ENCODE measurements at regions not wholly inside any gene's neighbourhood (a gene's known extent, or its start where the extent isn't known, plus 50 kb on each side); places are given as distances from the start of the nearest gene placed in this dataset.
"Not testable (repeated sequence)": the region's sequence is repeated elsewhere in the genome, so short reads cannot be mapped to it uniquely, and the experiment has no call there.

DNA sequence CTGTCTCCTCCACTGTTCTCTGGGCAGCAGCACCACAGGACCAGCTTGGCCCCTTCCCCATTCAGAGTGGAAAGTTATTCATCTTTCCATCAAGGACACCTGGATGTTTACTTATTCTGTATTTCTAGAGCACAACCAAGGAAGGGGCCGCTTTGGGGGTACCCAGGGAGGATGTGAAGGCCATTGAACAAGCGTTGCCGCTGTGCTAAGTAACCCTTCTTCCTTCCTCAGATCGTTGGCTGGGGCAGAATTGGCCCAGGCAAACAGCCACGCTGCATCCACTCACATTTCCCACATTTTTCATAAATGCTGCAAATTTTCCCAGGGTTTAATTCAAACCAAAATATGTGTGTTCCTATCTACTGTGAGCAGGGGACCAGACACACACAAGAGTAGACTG, 76.2 kb upstream of the NPAS2 start:
- DNase-seq (no peak), ATAC-seq (no peak)
- Mint-ChIP-seq H3K4me1 (peaks cover 5% of the 10 kb centered on the region), H3K4me3 (no peak overlapping the region), H3K36me3 (ENCODE audit: low read depth) (peaks cover 2% of the 10 kb centered on the region), H3K27me3 (peaks cover 23% of the 10 kb centered on the region), H3K27ac (no peak overlapping the region)
- no peaks in the 10 kb centered on the region for H3K9me3 ChIP-seq (ENCODE audit: control insufficient read depth, low read length, poor library complexity, severe bottlenecking)

DNA sequence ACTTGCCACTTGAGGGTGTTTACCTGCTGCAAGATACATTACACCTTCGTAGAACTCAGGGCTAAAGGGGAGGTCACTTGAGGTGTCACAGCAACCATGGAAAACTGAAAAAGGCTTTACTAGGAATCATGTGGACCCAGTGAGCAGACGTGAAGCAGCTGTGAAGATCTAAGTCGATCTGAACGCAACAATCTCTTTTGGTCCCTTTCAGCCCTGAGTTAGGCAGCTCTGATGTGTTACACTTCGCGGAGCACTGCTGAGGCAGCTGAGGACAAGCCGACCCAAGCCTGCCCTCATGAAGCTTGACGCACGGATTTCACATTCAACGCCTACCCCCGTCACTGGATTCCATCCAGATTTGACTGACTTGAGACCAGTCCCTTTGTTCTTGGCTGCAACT, 75.8 kb upstream of the NPAS2 start:
- no peak overlapping the region for H3K4me3 Mint-ChIP-seq
- peaks cover 5% of the 10 kb centered on the region for H3K4me1 Mint-ChIP-seq
- DNase-seq (no peak), ATAC-seq (no peak)
- peaks cover 2% of the 10 kb centered on the region for H3K36me3 Mint-ChIP-seq (ENCODE audit: low read depth)
- no peak overlapping the region for H3K27ac Mint-ChIP-seq
- H3K9me3 ChIP-seq (ENCODE audit: control insufficient read depth, low read length, poor library complexity, severe bottlenecking) = no peaks in the 10 kb centered on the region
- H3K27me3 Mint-ChIP-seq = peaks cover 19% of the 10 kb centered on the region

DNA sequence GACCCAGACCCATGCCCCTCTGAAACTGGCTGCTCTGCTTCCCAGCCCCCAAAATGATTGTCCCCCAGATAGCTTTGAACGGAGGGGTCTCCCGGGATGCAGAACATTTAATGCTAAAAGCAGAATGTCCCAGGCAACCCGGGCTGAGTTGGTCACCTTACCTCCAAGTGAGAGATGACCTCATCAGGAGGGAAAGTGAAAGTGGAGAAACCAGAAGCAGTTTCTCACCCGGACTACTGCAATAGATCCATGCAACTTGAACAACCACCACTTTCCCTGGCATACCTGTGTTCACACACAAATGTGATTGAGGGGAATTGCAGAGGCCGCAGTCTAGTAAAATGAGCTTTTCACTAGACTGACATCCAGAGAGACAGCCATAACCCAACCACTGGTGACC, 75.3 kb upstream of the NPAS2 start:
- peaks cover 19% of the 10 kb centered on the region for H3K27me3 Mint-ChIP-seq
- H3K27ac Mint-ChIP-seq = no peak overlapping the region
- H3K4me1 Mint-ChIP-seq = peaks cover 5% of the 10 kb centered on the region

DNA sequence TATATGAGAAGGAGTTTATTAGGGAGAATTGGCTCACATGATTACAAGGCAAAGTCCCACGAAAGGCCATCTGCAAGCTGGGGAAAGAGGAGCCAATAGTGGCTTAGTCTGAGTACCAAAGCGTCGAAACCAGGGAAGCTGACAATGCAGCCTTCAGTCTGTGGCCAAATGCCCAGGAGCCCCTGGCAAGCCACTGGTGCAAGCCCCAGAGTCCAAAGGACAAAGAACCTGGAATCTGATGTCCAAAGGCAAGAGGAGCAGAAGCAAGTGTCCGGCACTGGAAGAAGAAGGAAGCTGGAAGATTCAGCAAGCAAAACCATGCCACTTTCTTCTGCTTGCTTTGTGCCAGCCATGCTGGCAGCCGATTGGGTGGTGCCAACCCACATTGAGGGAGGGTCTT, 74.3 kb upstream of the NPAS2 start:
- no peaks in the 10 kb centered on the region for H3K9me3 ChIP-seq (ENCODE audit: control insufficient read depth, low read length, poor library complexity, severe bottlenecking)
- peaks cover 5% of the 10 kb centered on the region for H3K4me1 Mint-ChIP-seq
- no peak for DNase-seq
- peaks cover 14% of the 10 kb centered on the region for H3K27me3 Mint-ChIP-seq
- ATAC-seq = no peak
- no peak overlapping the region for H3K27ac Mint-ChIP-seq
- H3K4me3 Mint-ChIP-seq = no peak overlapping the region
- H3K36me3 Mint-ChIP-seq (ENCODE audit: low read depth) = peaks cover 2% of the 10 kb centered on the region

More for the DNA sequence above, 75.3 kb upstream of the NPAS2 start:
- no peaks in the 10 kb centered on the region for H3K9me3 ChIP-seq (ENCODE audit: control insufficient read depth, low read length, poor library complexity, severe bottlenecking)
- no peak for DNase-seq
- no peak overlapping the region for H3K4me3 Mint-ChIP-seq
- no peak for ATAC-seq
- peaks cover 2% of the 10 kb centered on the region for H3K36me3 Mint-ChIP-seq (ENCODE audit: low read depth)

DNA sequence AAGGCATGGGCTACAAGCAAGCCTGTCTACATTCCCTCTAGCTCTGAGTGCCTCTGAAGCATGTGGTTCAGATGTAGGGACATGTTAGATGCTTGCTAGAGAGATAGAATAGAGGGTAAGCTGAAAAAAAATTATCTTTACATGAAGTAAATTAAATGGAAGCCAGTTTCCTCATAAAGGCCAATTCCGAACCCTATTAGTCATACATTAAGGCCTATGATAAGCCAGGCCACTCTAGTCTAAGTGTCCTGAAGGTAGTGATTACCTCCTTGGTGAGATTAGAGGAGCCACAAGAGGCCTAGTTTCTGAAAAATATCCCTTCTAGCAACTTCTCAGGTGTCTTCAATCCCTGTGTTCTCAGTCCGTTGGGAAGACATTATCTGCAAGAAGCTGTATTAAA, 72.4 kb upstream of the NPAS2 start:
- H3K9me3 ChIP-seq (ENCODE audit: control insufficient read depth, low read length, poor library complexity, severe bottlenecking) = no peaks in the 10 kb centered on the region
- DNase-seq (no peak), ATAC-seq (no peak)
- Mint-ChIP-seq H3K27me3 (peaks cover 23% of the 10 kb centered on the region), H3K4me3 (no peak overlapping the region), H3K36me3 (ENCODE audit: low read depth) (peaks cover 2% of the 10 kb centered on the region), H3K4me1 (peaks cover 8% of the 10 kb centered on the region), H3K27ac (no peak overlapping the region)

DNA sequence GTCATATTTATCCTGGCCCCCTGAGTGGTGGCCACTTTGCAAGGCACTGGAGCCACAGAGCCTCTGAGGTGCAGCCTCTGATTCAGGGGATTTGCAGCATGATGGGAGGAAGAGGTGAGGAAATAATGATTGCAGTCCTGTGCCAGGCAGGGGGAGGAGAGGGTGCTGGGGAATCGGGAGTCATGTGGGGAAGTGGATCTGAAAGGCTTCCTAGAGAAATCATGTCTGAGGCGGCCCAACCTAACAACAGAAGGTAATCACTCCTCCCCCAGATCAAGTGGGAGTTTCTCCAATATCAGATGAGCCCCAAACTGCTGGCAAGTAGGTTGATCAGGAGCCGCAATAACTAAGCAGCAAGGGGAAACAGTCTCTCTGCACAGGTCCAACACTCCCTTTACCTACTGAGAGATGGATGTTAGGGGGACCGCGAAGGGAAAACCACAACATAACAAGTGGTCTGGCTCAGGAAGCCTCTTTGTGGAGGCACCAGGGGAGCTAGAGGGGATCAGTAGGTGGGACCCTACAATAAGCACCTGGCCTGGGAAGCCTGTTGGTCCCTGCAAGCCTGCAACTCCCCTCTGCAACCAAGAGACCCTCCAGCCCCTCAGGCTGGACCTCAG, 71.8 kb upstream of the NPAS2 start:
- Mint-ChIP-seq H3K27me3 (peaks cover 29% of the 10 kb centered on the region), H3K36me3 (ENCODE audit: low read depth) (peaks cover 2% of the 10 kb centered on the region), H3K4me1 (peaks cover 8% of the 10 kb centered on the region), H3K4me3 (no peak overlapping the region), H3K27ac (no peak overlapping the region)
- ATAC-seq (no peak), DNase-seq (no peak)
- no peaks in the 10 kb centered on the region for H3K9me3 ChIP-seq (ENCODE audit: control insufficient read depth, low read length, poor library complexity, severe bottlenecking)

DNA sequence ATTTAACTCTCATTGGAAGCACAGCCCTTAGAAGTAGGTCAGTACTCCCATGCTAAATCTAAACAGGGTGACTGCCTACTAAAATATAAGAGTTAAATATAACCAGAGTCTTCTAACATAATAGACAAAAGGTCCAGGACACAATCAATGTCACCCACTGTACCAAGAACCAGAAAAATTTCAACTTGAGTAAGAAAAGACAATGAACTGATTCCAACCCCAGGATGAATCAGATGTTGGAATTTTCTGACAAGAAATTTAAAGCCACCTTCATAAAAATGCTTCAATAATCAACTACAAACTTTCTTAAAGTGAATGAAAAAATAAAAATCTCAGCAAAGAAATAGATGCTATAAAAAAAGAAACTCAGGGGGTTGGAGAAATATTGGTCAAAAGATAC, 71.3 kb upstream of the NPAS2 start:
- Mint-ChIP-seq H3K4me1 (peaks cover 8% of the 10 kb centered on the region), H3K36me3 (ENCODE audit: low read depth) (peaks cover 2% of the 10 kb centered on the region), H3K4me3 (no peak overlapping the region), H3K27ac (no peak overlapping the region), H3K27me3 (peaks cover 31% of the 10 kb centered on the region)
- no peaks in the 10 kb centered on the region for H3K9me3 ChIP-seq (ENCODE audit: control insufficient read depth, low read length, poor library complexity, severe bottlenecking)
- DNase-seq (no peak), ATAC-seq (no peak)

DNA sequence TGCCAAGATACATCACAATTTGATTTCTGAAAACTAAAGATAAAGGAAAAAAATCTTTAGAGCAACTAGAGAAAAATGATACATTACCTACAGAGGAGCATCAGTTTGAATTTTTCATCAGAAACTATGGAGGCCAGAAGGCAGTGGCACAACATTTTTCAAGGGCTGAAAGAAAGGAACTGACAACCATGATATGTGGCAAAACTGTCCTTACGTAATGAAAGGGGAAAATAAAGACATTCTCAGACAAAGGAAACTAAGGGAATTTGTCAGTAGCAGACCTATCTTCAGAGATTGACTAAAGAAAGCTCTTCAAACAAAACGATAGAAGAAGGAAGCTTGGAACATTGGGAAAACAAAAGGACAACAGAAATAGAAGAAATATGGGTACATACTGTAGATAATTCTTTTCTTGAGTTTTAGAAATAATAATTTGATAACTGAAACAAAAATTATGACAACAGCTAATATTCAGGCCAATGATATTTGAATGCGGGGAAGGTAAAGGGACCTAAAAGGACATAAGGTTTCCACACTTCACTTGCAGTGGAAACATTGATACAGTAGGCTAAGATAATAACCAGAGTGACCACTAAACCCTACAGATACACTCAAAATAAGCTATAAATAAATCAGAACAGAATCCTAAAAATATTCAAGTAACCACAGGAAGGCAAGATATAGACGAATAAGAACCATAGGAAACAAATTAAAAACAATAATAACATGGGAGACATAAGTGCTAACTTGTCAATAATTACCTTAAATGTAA, 70.0 kb upstream of the NPAS2 start:
- no peak overlapping the region for H3K27ac Mint-ChIP-seq
- peaks cover 26% of the 10 kb centered on the region for H3K27me3 Mint-ChIP-seq
- peaks cover 7% of the 10 kb centered on the region for H3K4me1 Mint-ChIP-seq
- no peaks in the 10 kb centered on the region for H3K9me3 ChIP-seq (ENCODE audit: control insufficient read depth, low read length, poor library complexity, severe bottlenecking)
- ATAC-seq = no peak
- no peak for DNase-seq
- H3K4me3 Mint-ChIP-seq = no peak overlapping the region
- H3K36me3 Mint-ChIP-seq (ENCODE audit: low read depth) = peaks cover 2% of the 10 kb centered on the region

DNA sequence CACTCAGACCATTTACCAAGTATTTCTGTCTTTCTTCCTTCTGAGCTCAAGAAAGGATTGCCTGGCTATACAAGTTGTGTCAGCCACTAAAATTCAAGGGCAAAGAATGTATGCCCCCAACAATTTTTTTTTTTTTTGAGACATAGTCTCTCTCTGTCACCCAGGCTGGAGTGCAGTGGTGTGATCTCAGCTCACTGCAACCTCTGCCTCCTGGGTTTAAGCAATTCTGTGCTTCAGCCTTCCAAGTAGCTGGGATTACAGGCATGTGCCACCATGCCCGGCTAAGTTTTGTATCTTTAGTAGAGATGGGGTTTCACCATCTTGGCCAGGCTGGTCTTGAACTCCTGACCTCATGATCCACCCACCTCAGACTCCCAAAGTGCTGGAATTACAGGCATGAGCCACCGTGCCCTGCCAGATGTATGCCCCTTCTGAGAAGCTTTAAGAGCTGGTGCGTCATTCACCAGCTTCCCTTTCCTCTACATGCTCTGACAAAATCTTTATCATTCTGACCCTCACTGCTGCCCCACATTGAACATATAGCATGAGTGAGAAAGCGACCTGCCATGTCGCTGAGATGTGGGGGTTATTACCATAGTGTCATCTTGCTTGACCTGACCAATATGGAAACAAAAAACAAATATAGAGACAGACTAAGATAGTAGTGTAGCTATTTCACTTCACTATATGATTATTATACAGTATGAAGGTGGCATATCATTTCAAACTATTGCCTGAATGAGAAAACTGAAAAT, 67.9 kb upstream of the NPAS2 start:
- not testable (repeated sequence) for H3K4me3 Mint-ChIP-seq; H3K36me3 Mint-ChIP-seq (ENCODE audit: low read depth); ATAC-seq; H3K9me3 ChIP-seq (ENCODE audit: control insufficient read depth, low read length, poor library complexity, severe bottlenecking); DNase-seq; H3K4me1 Mint-ChIP-seq
- Mint-ChIP-seq H3K27ac (peak overlapping the region; percentile 16), H3K27me3 (peaks cover 17% of the 10 kb centered on the region)

DNA sequence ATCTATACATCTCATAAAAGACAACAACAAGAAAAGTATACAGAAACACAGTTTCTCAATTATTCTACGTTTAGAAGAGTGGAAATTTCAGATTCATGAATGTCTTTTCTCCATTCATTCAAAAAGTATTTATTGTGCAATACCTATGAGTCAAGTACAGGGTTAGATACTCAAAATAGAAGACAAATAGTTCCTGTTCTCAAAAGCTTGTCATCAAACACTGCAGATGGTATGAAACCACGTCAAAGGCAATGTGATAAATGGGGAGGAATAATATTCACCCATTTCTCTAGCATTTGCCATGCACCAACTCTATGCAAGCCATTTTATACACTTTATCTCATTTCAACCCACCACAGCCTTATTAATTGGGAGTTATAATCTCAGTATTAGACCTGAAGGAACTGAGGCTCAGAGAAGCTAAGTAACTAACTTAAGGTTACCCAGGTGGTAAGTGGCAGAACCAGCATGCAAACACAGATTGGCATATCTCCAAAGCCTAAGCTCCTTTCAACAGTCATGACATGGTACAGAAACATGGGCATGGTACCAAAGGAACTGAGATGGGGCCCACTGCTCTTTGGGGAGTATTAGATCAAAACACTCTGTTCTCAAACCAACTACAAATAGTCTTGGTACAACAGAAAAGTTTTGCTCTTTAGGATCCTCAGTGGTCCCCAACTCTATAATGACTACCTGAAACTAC, 67.2 kb upstream of the NPAS2 start:
- Mint-ChIP-seq H3K4me3 (no peak overlapping the region), H3K27ac (no peak overlapping the region), H3K27me3 (peaks cover 17% of the 10 kb centered on the region), H3K36me3 (ENCODE audit: low read depth) (peaks cover 1% of the 10 kb centered on the region), H3K4me1 (peaks cover 4% of the 10 kb centered on the region)
- DNase-seq (no peak), ATAC-seq (no peak)
- peaks cover 1% of the 10 kb centered on the region for H3K9me3 ChIP-seq (ENCODE audit: control insufficient read depth, low read length, poor library complexity, severe bottlenecking)

DNA sequence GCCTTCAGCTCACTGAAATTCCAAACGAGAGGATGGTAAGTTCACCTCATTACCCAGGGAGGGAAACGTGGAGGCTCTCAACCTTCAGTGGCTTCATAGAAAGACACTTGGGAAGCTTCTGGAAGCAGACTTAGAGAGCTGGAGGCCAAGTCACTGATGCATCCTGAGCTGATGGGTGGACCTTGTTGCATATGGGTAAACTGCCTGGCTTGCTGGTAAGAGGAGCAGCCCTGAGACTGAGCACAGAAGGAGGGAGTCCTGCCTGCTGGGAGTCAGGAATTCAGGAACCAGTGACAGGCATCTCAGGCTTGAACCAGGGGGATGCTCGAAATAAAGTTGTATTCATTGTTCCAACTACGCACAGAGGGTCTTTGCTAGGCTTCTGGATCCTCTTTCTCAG, 66.5 kb upstream of the NPAS2 start:
- H3K27ac Mint-ChIP-seq = no peak overlapping the region
- peaks cover 17% of the 10 kb centered on the region for H3K27me3 Mint-ChIP-seq
- DNase-seq = no peak
- no peaks in the 10 kb centered on the region for H3K36me3 Mint-ChIP-seq (ENCODE audit: low read depth)
- no peak overlapping the region for H3K4me3 Mint-ChIP-seq
- no peak for ATAC-seq
- peaks cover 3% of the 10 kb centered on the region for H3K9me3 ChIP-seq (ENCODE audit: control insufficient read depth, low read length, poor library complexity, severe bottlenecking)
- H3K4me1 Mint-ChIP-seq = peaks cover 3% of the 10 kb centered on the region

DNA sequence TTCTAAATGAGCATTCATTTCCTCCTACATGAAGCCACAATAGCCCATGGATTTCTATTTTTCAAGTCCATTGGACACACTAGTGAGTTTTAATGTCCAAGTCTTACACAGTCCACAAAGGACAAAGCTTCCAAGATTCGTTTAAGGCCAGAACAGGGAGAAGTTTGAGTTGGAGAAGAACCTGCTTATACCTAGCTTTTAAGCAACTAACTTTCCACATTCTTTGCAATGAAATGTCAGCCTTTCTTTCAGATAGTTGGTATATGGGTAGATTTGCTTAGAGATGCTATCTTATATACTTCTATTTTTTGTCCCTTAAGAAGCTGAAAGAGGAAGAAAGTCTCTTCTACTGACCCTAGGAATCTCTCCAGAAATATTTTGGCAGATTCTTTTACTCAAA, 66.1 kb upstream of the NPAS2 start:
- DNase-seq (no peak), ATAC-seq (no peak)
- no peaks in the 10 kb centered on the region for H3K36me3 Mint-ChIP-seq (ENCODE audit: low read depth)
- H3K27me3 Mint-ChIP-seq = peaks cover 17% of the 10 kb centered on the region
- H3K4me3 Mint-ChIP-seq = no peak overlapping the region
- peaks cover 3% of the 10 kb centered on the region for H3K4me1 Mint-ChIP-seq
- no peak overlapping the region for H3K27ac Mint-ChIP-seq
- H3K9me3 ChIP-seq (ENCODE audit: control insufficient read depth, low read length, poor library complexity, severe bottlenecking) = peaks cover 3% of the 10 kb centered on the region

DNA sequence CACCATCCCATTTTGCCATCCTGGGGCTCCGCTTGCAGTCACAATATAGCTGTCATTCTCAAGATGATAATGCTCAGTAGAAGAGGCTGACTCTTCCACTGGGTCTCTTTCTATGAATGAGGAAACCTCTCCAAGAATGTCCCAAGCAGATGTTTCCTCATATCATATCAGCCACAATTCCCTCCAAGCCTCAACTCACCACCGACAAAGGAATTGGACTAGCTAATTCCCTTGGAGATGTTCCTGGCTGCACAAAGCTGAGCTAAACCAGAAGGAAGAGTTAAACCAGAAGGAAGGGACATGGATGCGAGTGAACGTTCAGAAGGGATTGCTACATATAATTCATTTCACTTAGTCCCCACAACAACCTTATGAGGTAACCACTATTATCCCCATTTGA, 65.0 kb upstream of the NPAS2 start:
- DNase-seq (no peak), ATAC-seq (no peak)
- H3K36me3 Mint-ChIP-seq (ENCODE audit: low read depth) = no peaks in the 10 kb centered on the region
- peaks cover 17% of the 10 kb centered on the region for H3K27me3 Mint-ChIP-seq
- H3K9me3 ChIP-seq (ENCODE audit: control insufficient read depth, low read length, poor library complexity, severe bottlenecking) = peaks cover 3% of the 10 kb centered on the region
- H3K4me1 Mint-ChIP-seq = peaks cover 3% of the 10 kb centered on the region
- H3K27ac Mint-ChIP-seq = no peak overlapping the region
- no peak overlapping the region for H3K4me3 Mint-ChIP-seq

Data from T-helper 17 cell (primary cell).